Keratinocyte (primary cell): ENCODE measurements at regions not wholly inside any gene's neighbourhood (a gene's known extent, or its start where the extent isn't known, plus 50 kb on each side); places are given as distances from the start of the nearest gene placed in this dataset.

Experiments
- DNase-seq: peaks from one replicate; pipeline ENCODE4 v3.0.0-alpha.2; 2011; ENCODE audit warnings: low read depth, missing footprints, low spot score
- FAIRE-seq: peaks from 2 replicates; lab custom pipeline; 2011; peaks lifted over from hg19 to GRCh38; lab: Jason Lieb, UNC
- H2AFZ ChIP-seq: 2 replicates; pipeline ENCODE4 v1.6.0; 2012; ENCODE audit warnings: low read length, control low read depth, inconsistent platforms; ENCODE audit not compliant: control insufficient read depth
- H3K27ac ChIP-seq: 2 replicates; pipeline ENCODE4 v1.5.1; 2011; ENCODE audit warnings: low read length; ENCODE audit not compliant: control insufficient read depth, insufficient read depth
- H3K27me3 ChIP-seq: 3 replicates; pipeline ENCODE4 v1.6.0; 2011; ENCODE audit warnings: low read length; ENCODE audit not compliant: control insufficient read depth, insufficient read depth; ENCODE audit errors: extremely low read depth
- H3K36me3 ChIP-seq, 2 experiments: 2 replicates in 1 of 2; 3 replicates in 1 of 2; pipeline ENCODE4 v1.5.1; 2011; ENCODE audit warnings: low read length in 2 of 2, mild to moderate bottlenecking in 1 of 2; ENCODE audit not compliant: control insufficient read depth in 2 of 2, insufficient read depth in 2 of 2; ENCODE audit errors: extremely low read depth in 1 of 2
- H3K4me1 ChIP-seq: 3 replicates; pipeline ENCODE4 v1.5.1; 2011; ENCODE audit warnings: low read length; ENCODE audit not compliant: control insufficient read depth, insufficient read depth; ENCODE audit errors: extremely low read depth
- H3K4me2 ChIP-seq: 3 replicates; pipeline ENCODE4 v1.6.0; 2011; ENCODE audit warnings: low read depth, low read length; ENCODE audit not compliant: control insufficient read depth, insufficient read depth; ENCODE audit errors: extremely low read depth
- H3K4me3 ChIP-seq, 3 experiments: fragments of 200-600 bp in 1 of 3; sonication (generic) in 1 of 3; 2 replicates in 2 of 3; 3 replicates in 1 of 3; pipeline ENCODE4 v1.5.1; 2011 to 2016; ENCODE audit warnings: low read length in 3 of 3, mild to moderate bottlenecking in 3 of 3, control low read depth in 2 of 3, inconsistent platforms in 1 of 3, low read depth in 1 of 3, mixed read lengths in 1 of 3, mixed run types in 1 of 3, moderate library complexity in 1 of 3; ENCODE audit not compliant: control insufficient read depth in 2 of 3, insufficient read depth in 2 of 3; ENCODE audit errors: extremely low read depth in 1 of 3
- H3K79me2 ChIP-seq: 2 replicates; pipeline ENCODE4 v1.6.0; 2012; ENCODE audit warnings: low read length; ENCODE audit not compliant: control insufficient read depth, insufficient read depth
- H3K9ac ChIP-seq: 3 replicates; pipeline ENCODE4 v1.6.0; 2011; ENCODE audit warnings: low read length; ENCODE audit not compliant: control insufficient read depth, insufficient read depth; ENCODE audit errors: extremely low read depth
- H3K9me1 ChIP-seq: 3 replicates; pipeline ENCODE4 v1.6.0; 2011; ENCODE audit warnings: low read length; ENCODE audit not compliant: control insufficient read depth, insufficient read depth; ENCODE audit errors: extremely low read depth
- H3K9me3 ChIP-seq: 2 replicates; pipeline ENCODE4 v1.5.1; 2012; ENCODE audit warnings: low read depth, low read length; ENCODE audit not compliant: control insufficient read depth
- H4K20me1 ChIP-seq: 3 replicates; pipeline ENCODE4 v1.6.0; 2011; ENCODE audit warnings: low read length; ENCODE audit not compliant: control insufficient read depth, insufficient read depth; ENCODE audit errors: extremely low read depth
- EZH2 ChIP-seq: IDR thresholded peaks from one replicate; pipeline ENCODE4 v1.6.1; 2012; ENCODE audit warnings: inconsistent platforms, mild to moderate bottlenecking, low read length, moderate library complexity
- dilution Hi-C: fragments of 300-500 bp; cut with MboI; formaldehyde crosslinking; loops from one replicate; pipeline ENCODE4 v1.7.0; 2020; ENCODE audit warnings: low sequenced_read_pairs; ENCODE audit not compliant: extremely low pct_ligation_motif_present
- TF ChIP-seq, protein P1 (sequence below), 3 experiments: IDR thresholded peaks in 1 of 3; conservative IDR thresholded peaks in 1 of 3; optimal IDR thresholded peaks in 1 of 3; 2 replicates in 2 of 3; 3 replicates in 1 of 3; pipeline versions ENCODE3 to v1.5.1; 2011; ENCODE audit warnings: low read length in 3 of 3, mild to moderate bottlenecking in 3 of 3, moderate library complexity in 2 of 3, control low read depth in 1 of 3, inconsistent platforms in 1 of 3; ENCODE audit not compliant: insufficient read depth in 2 of 3; ENCODE audit errors: extremely low read depth in 1 of 3

- H3K79me2 ChIP-seq, result no peaks in the 10 kb centered on the region
- H3K4me1 ChIP-seq, result no peaks in the 10 kb centered on the region
- DNase-seq (no peak), FAIRE-seq (no peak)
- H3K27me3 ChIP-seq, result no peaks in the 10 kb centered on the region
- TF ChIP-seq, protein P1, sequence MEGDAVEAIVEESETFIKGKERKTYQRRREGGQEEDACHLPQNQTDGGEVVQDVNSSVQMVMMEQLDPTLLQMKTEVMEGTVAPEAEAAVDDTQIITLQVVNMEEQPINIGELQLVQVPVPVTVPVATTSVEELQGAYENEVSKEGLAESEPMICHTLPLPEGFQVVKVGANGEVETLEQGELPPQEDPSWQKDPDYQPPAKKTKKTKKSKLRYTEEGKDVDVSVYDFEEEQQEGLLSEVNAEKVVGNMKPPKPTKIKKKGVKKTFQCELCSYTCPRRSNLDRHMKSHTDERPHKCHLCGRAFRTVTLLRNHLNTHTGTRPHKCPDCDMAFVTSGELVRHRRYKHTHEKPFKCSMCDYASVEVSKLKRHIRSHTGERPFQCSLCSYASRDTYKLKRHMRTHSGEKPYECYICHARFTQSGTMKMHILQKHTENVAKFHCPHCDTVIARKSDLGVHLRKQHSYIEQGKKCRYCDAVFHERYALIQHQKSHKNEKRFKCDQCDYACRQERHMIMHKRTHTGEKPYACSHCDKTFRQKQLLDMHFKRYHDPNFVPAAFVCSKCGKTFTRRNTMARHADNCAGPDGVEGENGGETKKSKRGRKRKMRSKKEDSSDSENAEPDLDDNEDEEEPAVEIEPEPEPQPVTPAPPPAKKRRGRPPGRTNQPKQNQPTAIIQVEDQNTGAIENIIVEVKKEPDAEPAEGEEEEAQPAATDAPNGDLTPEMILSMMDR (optimal IDR thresholded peaks at IDR 0.05 in 1 of 3, IDR thresholded peaks at IDR 0.05 in 1 of 3, conservative IDR thresholded peaks at IDR 0.05 in 1 of 3; ENCODE audit: extremely low read depth in 1 of 3, insufficient read depth in 2 of 3, low read length in 3 of 3), result no peak
- dilution Hi-C loops, result no loop called here
- no peak overlapping the region for H3K4me3 ChIP-seq
- H4K20me1 ChIP-seq, result no peaks in the 10 kb centered on the region
- no peak overlapping the region for H2AFZ ChIP-seq
- H3K27ac ChIP-seq, result no peak overlapping the region
- no peaks in the 10 kb centered on the region for H3K36me3 ChIP-seq
- H3K4me2 ChIP-seq, result no peak overlapping the region
- no peak overlapping the region for H3K9ac ChIP-seq
- H3K9me1 ChIP-seq, result no peaks in the 10 kb centered on the region
- peaks cover 3% of the 10 kb centered on the region for H3K9me3 ChIP-seq
Measured at GRCh38 chr21:22544747-22545146, 1546.5 kb downstream of the NCAM2 start.

DNA sequence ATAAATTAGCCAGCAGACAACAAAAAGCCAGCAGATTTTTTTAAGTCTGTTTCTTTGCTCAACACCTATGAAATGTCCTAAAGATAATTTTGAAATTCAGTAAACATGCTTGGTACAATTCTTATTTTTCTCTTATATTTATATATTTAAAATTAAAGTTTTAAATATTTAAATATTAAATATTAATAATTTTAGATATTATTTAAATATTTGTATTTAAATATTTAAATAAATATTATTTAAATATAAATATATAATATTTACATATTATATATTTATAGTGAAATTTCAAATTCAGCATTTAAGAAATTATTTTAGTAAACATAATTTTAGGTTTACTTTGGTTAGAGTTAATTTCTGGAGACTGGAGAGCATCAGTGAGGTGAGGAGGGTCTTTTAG, 1554.2 kb downstream of the NCAM2 start:
- no peak overlapping the region for H3K9ac ChIP-seq
- no peaks in the 10 kb centered on the region for H3K4me1 ChIP-seq
- no peaks in the 10 kb centered on the region for H3K79me2 ChIP-seq
- FAIRE-seq, result no peak
- no peaks in the 10 kb centered on the region for H3K36me3 ChIP-seq
- no peaks in the 10 kb centered on the region for H3K9me1 ChIP-seq
- no peak overlapping the region for H3K27ac ChIP-seq
- DNase-seq, result no peak
- H4K20me1 ChIP-seq, result no peaks in the 10 kb centered on the region
- H3K27me3 ChIP-seq, result no peaks in the 10 kb centered on the region
- no peaks in the 10 kb centered on the region for H3K9me3 ChIP-seq
- H3K4me2 ChIP-seq, result no peak overlapping the region
- TF ChIP-seq, protein P1 (optimal IDR thresholded peaks at IDR 0.05 in 1 of 3, IDR thresholded peaks at IDR 0.05 in 1 of 3, conservative IDR thresholded peaks at IDR 0.05 in 1 of 3; ENCODE audit: extremely low read depth in 1 of 3, insufficient read depth in 2 of 3, low read length in 3 of 3), result no peak
- no peak for TF ChIP-seq EZH2
- no peak overlapping the region for H2AFZ ChIP-seq
- no peak overlapping the region for H3K4me3 ChIP-seq
- dilution Hi-C loops, result no loop called here
